ENCODE measurements at regions not wholly inside any gene's neighbourhood (a gene's known extent, or its start where the extent isn't known, plus 50 kb on each side); places are given as distances from the start of the nearest gene placed in this dataset.

- TF ChIP-seq CTCF (IDR thresholded peaks at IDR 0.05; ENCODE audit: low read depth, low read length): no peak
- TF ChIP-seq EZH2phosphoT487 (IDR thresholded peaks at IDR 0.05; ENCODE audit: low read depth): no peak
These were observed 51.7 kb upstream of the AFF2 start for GRCh38 chrX:148448686-148449085.
